ENCODE measurements at regions not wholly inside any gene's neighbourhood (a gene's known extent, or its start where the extent isn't known, plus 50 kb on each side); places are given as distances from the start of the nearest gene placed in this dataset.

DNA sequence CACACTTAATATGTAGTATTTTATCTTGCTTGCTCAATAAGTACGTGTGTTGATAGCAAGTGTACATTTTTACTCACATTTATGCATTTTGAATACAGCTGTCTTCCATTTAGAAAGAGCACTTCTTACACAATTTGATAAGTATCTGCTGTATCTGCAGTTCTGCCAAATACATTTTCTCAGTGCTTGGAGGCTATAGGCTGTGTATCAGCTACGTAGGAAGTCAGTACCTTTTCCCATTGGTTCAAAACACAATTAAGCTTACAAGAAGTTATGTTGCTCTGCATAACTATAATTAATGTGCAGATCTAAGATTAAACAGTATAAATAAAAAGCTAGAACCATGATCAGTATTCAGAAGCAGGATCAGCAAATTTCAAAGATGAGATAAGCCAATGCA is 503.6 kb upstream of the SMIM21 start:
- Histone ChIP-seq H3K4me1 (no peaks in the 10 kb centered on the region), H3K4me3 (no peak overlapping the region), H3K9me3 (no peaks in the 10 kb centered on the region), H3K36me3 (no peaks in the 10 kb centered on the region), H3K27me3 (no peaks in the 10 kb centered on the region), H3K27ac (no peak overlapping the region)
- ATAC-seq (no peak), DNase-seq (no peak)
- TF ChIP-seq, protein P1, sequence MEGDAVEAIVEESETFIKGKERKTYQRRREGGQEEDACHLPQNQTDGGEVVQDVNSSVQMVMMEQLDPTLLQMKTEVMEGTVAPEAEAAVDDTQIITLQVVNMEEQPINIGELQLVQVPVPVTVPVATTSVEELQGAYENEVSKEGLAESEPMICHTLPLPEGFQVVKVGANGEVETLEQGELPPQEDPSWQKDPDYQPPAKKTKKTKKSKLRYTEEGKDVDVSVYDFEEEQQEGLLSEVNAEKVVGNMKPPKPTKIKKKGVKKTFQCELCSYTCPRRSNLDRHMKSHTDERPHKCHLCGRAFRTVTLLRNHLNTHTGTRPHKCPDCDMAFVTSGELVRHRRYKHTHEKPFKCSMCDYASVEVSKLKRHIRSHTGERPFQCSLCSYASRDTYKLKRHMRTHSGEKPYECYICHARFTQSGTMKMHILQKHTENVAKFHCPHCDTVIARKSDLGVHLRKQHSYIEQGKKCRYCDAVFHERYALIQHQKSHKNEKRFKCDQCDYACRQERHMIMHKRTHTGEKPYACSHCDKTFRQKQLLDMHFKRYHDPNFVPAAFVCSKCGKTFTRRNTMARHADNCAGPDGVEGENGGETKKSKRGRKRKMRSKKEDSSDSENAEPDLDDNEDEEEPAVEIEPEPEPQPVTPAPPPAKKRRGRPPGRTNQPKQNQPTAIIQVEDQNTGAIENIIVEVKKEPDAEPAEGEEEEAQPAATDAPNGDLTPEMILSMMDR (IDR thresholded peaks at IDR 0.05) = no peak
- intact Hi-C loops (cut with DNase I) = no loop called here

GRCh38 chr18:75928706-75929105 is 501.2 kb upstream of the SMIM21 start:
- Histone ChIP-seq H3K27me3 (no peaks in the 10 kb centered on the region), H3K36me3 (no peaks in the 10 kb centered on the region), H3K4me3 (no peak overlapping the region), H3K4me1 (no peaks in the 10 kb centered on the region), H3K27ac (no peak overlapping the region), H3K9me3 (no peaks in the 10 kb centered on the region)
- no peak for ATAC-seq
- DNase-seq = peak in 2 of 4 donors; percentile 28 to 30
- intact Hi-C loops (cut with DNase I) = no loop called here
- TF ChIP-seq, protein P1 (IDR thresholded peaks at IDR 0.05) = no peak

- ATAC-seq = no peak
Observed at GRCh38 chr18:75927791-75928190, 500.3 kb upstream of the SMIM21 start.

DNA sequence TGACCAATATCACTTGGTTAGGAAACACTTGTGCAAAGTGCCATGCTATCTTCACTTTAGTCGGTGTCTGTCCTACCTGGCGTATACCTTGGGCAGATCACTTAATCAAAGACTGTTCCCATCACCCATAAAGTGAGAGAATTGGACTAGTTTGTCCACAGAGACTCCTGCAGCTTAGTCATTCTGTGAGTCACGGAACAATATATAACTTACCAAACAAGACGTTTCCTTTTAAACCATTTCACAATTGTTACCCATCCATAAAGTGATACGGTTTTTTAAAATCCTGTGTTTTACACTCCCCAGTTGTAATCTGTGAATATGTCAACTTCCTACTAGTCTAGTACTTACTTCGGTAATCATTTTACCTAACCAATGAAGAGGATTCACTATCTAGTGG is 499.3 kb upstream of the SMIM21 start:
- Histone ChIP-seq H3K9me3 (no peaks in the 10 kb centered on the region), H3K4me3 (no peak overlapping the region), H3K27ac (no peak overlapping the region), H3K4me1 (no peaks in the 10 kb centered on the region), H3K27me3 (no peaks in the 10 kb centered on the region), H3K36me3 (no peaks in the 10 kb centered on the region)
- no peak for ATAC-seq
- DNase-seq = no peak
- TF ChIP-seq, protein P1 (IDR thresholded peaks at IDR 0.05) = no peak
- intact Hi-C loops (cut with DNase I) = no loop called here

More at GRCh38 chr18:75927791-75928190, 500.3 kb upstream of the SMIM21 start:
- Histone ChIP-seq H3K9me3 (no peaks in the 10 kb centered on the region), H3K27me3 (no peaks in the 10 kb centered on the region), H3K4me1 (no peaks in the 10 kb centered on the region), H3K27ac (no peak overlapping the region), H3K36me3 (no peaks in the 10 kb centered on the region), H3K4me3 (no peak overlapping the region)
- TF ChIP-seq, protein P1 (IDR thresholded peaks at IDR 0.05) = no peak
- intact Hi-C loops (cut with DNase I) = no loop called here
- peak in 2 of 4 donors; percentile 58 to 72 for DNase-seq

- TF ChIP-seq, protein P1 (IDR thresholded peaks at IDR 0.05) = no peak
Observed at GRCh38 chr18:75923169-75923568, 495.7 kb upstream of the SMIM21 start.

More at GRCh38 chr18:75923169-75923568, 495.7 kb upstream of the SMIM21 start:
- Histone ChIP-seq H3K27ac (no peak overlapping the region), H3K36me3 (no peaks in the 10 kb centered on the region), H3K9me3 (no peaks in the 10 kb centered on the region), H3K4me1 (no peaks in the 10 kb centered on the region), H3K4me3 (no peak overlapping the region), H3K27me3 (peaks cover 0 to 2% of the 10 kb centered on the region in 2 donors)
- intact Hi-C loops (cut with DNase I) = no loop called here
- peak; percentile 94 for ATAC-seq
- DNase-seq = peak in 3 of 4 donors; percentile 14 to 53 (median 20)
